ENCODE measurements at regions not wholly inside any gene's neighbourhood (a gene's known extent, or its start where the extent isn't known, plus 50 kb on each side); places are given as distances from the start of the nearest gene placed in this dataset.

DNA sequence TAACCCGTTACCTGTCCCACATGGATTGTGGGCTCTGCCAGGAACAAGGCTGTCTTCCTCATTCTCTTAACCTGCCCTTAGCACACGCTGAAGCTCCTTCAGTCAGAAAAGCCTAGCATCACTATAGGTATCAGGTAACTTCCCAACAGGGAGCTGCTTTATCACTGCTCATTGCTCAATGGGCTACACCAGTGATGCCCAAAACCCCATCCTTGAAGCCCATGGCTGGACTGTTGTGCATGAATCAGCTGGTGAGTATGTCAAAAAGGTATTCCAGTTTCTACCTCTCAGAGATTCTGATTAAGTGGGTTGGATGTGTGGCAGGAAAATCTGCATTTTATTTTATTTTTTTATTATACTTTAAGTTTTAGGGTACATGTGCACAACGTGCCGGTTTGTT, 362.2 kb downstream of the LRATD1 start (continued):
- TF ChIP-seq, protein P1, sequence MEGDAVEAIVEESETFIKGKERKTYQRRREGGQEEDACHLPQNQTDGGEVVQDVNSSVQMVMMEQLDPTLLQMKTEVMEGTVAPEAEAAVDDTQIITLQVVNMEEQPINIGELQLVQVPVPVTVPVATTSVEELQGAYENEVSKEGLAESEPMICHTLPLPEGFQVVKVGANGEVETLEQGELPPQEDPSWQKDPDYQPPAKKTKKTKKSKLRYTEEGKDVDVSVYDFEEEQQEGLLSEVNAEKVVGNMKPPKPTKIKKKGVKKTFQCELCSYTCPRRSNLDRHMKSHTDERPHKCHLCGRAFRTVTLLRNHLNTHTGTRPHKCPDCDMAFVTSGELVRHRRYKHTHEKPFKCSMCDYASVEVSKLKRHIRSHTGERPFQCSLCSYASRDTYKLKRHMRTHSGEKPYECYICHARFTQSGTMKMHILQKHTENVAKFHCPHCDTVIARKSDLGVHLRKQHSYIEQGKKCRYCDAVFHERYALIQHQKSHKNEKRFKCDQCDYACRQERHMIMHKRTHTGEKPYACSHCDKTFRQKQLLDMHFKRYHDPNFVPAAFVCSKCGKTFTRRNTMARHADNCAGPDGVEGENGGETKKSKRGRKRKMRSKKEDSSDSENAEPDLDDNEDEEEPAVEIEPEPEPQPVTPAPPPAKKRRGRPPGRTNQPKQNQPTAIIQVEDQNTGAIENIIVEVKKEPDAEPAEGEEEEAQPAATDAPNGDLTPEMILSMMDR (IDR thresholded peaks at IDR 0.05; ENCODE audit: control extremely low read depth in 1 of 3, insufficient read depth in 1 of 3, low read depth in 1 of 3, low read length in 3 of 3): no peak
- TF ChIP-seq RNF2 (IDR thresholded peaks at IDR 0.05; ENCODE audit: borderline replicate concordance, low read depth, low read length, missing control alignments, poor library complexity, severe bottlenecking) (no peak), SP1 (IDR thresholded peaks at IDR 0.05; ENCODE audit: low read depth, low read length) (no peak), EZH2 (IDR thresholded peaks at IDR 0.05; ENCODE audit: low read depth, low read length, severe bottlenecking) (no peak), POU5F1 (IDR thresholded peaks at IDR 0.05; ENCODE audit: low read depth, low read length) (no peak), POLR2A (IDR thresholded peaks at IDR 0.05; ENCODE audit: control extremely low read depth in 1 of 2, low read depth in 2 of 2, low read length in 2 of 2) (no peak), EP300 (IDR thresholded peaks at IDR 0.05; ENCODE audit: borderline replicate concordance in 1 of 2, low read depth in 2 of 2, low read length in 2 of 2) (no peak), TEAD4 (IDR thresholded peaks at IDR 0.05; ENCODE audit: low read depth, low read length) (no peak), SRF (IDR thresholded peaks at IDR 0.05; ENCODE audit: low read depth, low read length) (no peak)
